ENCODE measurements at regions not wholly inside any gene's neighbourhood (a gene's known extent, or its start where the extent isn't known, plus 50 kb on each side); places are given as distances from the start of the nearest gene placed in this dataset.
A peak's percentile ranks its signal among the peaks of the same experiment; 100 is the strongest.

DNA sequence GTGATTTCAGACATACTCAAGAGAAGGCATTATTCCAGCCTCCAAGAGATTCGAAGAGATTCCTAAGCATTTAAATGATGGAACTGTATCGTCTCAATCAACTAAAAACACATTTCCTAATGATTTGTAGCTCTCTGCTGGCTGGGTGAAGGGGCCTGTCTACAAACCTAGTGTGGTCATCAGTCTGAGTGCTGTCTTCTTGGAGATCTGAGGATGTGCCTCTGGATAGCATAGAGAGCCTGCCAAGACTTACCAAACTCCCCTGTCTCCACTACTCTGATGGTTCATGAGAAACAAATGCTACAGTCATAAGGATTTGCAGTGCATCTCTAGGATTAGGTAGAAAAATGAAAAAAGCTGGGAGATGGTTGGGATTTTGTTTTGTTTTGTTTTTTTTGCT is 176.9 kb upstream of the CITED2 start:
- H3K9me3 ChIP-seq (replicated peaks), result no peaks in the 10 kb centered on the region
- H3K4me1 ChIP-seq, result no peaks in the 10 kb centered on the region
- H3K27ac ChIP-seq, result no peak overlapping the region
- H3K36me3 ChIP-seq, result no peaks in the 10 kb centered on the region
- no peak overlapping the region for H3K4me3 ChIP-seq
- no peak for DNase-seq
- H3K27me3 ChIP-seq, result no peaks in the 10 kb centered on the region

DNA sequence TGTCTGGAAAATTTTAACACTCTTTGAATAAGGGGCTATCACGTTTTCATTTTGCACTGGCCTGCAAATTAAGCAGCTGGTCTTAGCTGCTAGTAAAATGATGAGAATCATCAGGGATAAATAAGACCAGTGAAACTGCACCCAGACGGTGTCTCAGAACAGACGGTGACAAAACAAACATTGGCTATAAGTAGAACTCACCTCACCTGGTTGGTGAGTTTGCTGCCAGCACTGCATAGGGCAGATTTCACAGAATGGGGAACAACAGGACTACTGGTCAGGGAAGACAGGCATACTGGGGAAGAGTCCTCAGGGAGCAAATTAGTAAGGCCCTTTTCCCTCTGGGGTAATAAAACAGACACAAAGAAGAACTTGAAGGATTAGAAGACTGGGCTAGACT is 175.9 kb upstream of the CITED2 start:
- Histone ChIP-seq H3K4me3 (no peak overlapping the region), H3K4me1 (no peaks in the 10 kb centered on the region), H3K27me3 (no peaks in the 10 kb centered on the region), H3K9me3 (replicated peaks) (no peaks in the 10 kb centered on the region), H3K27ac (no peak overlapping the region), H3K36me3 (no peaks in the 10 kb centered on the region)
- DNase-seq, result no peak

DNA sequence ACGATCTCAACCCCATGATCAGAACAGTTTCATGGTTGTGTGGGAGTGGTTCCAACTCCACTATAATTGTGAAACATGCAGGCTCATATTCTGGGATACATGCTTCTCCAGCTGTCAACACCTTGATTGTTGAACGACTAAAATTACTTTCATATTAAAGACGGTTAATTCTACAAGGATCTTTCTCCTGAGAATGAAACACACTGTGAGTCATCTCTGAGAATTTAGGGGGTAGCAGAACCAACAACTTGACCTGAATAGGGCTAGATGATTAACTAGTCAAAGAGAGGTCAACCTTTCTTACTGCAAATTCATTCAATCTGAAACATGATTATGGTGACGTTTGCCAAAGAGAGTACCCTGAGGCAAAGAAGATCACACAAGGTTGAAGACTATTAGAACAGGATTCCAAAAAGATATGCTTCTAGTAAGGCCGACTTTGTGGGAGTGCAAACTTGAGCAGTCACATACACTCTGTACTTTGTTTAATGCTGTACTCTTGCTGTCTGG is 175.2 kb upstream of the CITED2 start:
- H3K27me3 ChIP-seq, result no peaks in the 10 kb centered on the region
- no peaks in the 10 kb centered on the region for H3K4me1 ChIP-seq
- no peak overlapping the region for H3K27ac ChIP-seq
- no peak for DNase-seq
- H3K4me3 ChIP-seq, result no peak overlapping the region
- H3K9me3 ChIP-seq (replicated peaks), result no peaks in the 10 kb centered on the region
- no peaks in the 10 kb centered on the region for H3K36me3 ChIP-seq

DNA sequence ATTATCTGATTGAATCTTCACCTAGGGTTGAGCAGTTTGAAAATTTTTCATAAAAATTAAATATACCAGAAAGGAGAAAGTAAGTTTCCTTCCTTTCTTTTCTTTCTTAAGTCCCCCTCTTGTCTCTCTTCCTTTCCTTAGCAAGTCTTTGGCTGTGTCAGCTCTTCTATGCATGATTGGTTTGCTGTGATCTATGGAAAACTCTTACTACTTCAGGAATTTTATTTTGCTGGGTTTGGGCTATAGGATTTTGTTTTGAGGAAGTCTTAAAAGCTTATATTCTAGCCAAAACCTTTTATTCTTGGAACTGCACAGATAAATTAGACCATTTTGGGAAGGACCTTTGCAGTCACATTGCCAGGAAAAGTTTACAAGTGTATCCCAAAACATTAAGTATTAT is 173.4 kb upstream of the CITED2 start:
- no peak for DNase-seq
- no peak overlapping the region for H3K27ac ChIP-seq
- H3K4me1 ChIP-seq, result no peaks in the 10 kb centered on the region
- no peaks in the 10 kb centered on the region for H3K9me3 ChIP-seq (replicated peaks)
- H3K27me3 ChIP-seq, result no peaks in the 10 kb centered on the region
- no peak overlapping the region for H3K4me3 ChIP-seq
- no peaks in the 10 kb centered on the region for H3K36me3 ChIP-seq

DNA sequence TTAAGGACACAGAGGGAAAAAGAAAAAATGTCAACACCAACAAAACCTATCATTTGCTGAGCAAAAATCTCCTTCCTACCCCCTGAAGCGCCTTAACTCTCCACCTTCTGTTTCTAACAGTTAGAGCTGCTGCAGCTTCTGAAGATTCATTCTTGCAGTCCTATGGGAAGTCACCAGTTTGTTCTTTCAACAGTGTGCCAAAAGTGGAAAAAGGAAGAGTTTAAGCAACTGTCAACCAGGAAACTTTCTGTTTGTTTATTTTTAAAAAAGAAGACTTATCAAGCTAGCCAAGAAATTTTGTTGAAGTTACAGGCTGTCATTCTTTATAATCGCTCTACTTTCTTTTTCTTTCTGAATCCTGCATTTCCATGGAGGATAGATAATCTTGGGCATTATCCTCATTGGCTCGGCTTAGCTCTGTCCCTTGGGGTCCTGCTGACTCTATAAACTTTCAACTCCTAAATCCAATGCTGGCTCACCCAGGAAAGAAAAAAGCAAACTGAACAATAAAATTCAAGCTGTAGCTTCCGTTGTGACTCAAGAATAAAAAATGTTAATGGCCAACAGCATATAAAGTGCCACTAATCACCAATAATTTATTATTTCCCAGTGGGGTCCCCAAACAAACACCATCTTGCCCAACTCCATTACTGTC is 172.8 kb upstream of the CITED2 start:
- Histone ChIP-seq H3K36me3 (no peaks in the 10 kb centered on the region), H3K27me3 (no peaks in the 10 kb centered on the region), H3K4me1 (no peaks in the 10 kb centered on the region), H3K9me3 (replicated peaks) (no peaks in the 10 kb centered on the region), H3K4me3 (no peak overlapping the region), H3K27ac (no peak overlapping the region)
- DNase-seq, result no peak

DNA sequence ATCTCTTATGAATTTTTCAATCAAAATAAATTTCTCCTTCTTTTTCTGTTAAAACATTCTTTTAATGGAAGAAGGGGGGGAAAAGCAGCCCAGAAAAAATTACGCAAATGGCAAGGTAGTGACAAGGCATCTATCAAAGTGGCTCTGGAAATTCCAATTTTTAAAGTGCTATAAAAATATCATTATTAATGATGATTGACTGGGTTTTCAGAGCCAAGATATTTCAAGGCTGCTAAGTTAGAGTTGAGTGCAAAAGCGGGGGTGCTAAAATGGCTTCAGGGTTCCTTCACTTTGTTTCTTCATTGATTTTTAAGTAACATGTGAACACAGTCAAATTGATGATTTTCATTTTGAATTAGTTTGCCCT is 171.6 kb upstream of the CITED2 start:
- Histone ChIP-seq H3K4me1 (no peaks in the 10 kb centered on the region), H3K4me3 (no peak overlapping the region), H3K36me3 (no peaks in the 10 kb centered on the region), H3K9me3 (replicated peaks) (no peaks in the 10 kb centered on the region), H3K27ac (no peak overlapping the region), H3K27me3 (no peaks in the 10 kb centered on the region)
- no peak for DNase-seq

DNA sequence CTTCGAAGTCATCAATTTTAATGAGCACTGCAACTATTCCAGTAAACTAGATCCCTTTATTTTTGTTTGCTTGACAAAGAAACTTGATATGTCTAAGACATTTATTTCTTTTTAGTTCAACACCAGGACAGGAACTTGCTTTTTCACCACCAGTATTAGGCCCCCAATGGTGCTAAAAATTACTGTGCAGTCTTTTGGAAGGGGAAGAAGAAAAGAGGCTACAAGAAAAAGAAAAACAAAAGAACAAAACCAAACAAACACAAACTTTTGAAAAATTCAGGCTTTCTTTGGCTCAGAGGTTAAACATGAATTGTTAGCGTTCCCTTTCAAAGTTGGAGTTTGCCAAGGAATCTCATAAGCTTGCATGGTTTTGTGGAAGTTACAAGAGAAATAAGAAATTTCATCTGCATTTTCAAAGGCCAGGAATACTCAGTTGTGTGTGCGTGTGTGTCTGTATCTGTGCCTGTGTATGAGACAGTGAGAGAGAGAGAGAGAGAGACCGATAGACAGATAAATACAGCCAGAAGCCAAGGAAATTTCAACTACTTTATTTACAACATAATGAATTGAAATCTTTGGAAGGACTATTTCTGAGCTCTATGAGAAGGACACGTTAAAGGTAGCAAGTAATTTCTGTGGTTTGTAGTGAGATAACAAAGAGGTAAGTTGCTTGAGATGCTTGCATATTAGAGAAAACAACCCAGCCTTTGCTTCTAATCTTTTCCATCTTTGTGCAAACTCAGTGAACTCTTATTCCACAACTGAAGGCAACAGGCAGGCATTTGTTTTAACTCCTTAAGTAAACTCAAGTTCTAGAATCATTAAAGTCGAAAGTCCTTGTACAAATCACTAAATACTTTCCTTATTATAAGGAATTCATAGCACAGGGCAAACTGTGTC is 171.0 kb upstream of the CITED2 start:
- Histone ChIP-seq H3K36me3 (no peaks in the 10 kb centered on the region), H3K4me1 (peaks cover under 1% of the 10 kb centered on the region), H3K4me3 (no peak overlapping the region), H3K9me3 (replicated peaks) (no peaks in the 10 kb centered on the region), H3K27me3 (no peaks in the 10 kb centered on the region), H3K27ac (no peak overlapping the region)
- no peak for DNase-seq

DNA sequence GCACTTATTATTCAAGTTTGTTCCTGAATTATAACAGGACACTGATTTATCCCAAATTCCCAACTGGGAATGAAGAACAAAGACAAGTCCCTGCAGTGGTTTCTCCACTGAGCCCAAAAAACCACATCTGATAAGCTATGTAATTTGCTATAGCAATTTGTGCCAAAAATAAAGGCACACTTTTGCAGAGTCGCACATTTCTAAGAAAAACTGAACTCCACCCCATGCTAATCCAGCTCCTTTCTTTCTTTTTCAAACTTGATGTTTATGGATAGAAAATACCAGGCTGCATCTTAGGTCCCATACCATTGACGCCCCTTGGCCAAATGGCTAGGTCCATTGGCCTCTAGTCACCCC is 170.2 kb upstream of the CITED2 start:
- Histone ChIP-seq H3K27ac (no peak overlapping the region), H3K9me3 (replicated peaks) (no peaks in the 10 kb centered on the region), H3K36me3 (no peaks in the 10 kb centered on the region), H3K27me3 (no peaks in the 10 kb centered on the region), H3K4me3 (no peak overlapping the region), H3K4me1 (peaks cover 7% of the 10 kb centered on the region)
- DNase-seq, result no peak

DNA sequence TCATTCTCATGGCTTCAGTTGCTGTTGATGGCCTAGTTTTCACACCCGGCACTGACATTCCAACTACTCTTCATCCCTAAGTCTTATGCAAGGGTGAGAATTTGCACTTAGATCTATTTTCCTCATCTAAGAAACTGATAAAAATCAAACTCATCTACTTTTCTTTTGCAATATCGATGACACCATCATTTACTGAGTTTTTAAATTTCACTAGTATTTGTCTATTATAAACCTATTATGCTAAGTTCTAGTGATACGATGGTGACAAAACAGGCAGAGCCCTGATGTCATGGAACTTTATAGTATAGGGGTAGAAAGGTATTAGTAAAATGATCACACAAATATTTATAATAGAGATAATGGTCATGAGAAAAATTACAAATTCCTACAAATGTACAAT is 167.9 kb upstream of the CITED2 start:
- Histone ChIP-seq H3K9me3 (replicated peaks) (no peaks in the 10 kb centered on the region), H3K27me3 (no peaks in the 10 kb centered on the region), H3K27ac (no peak overlapping the region), H3K36me3 (no peaks in the 10 kb centered on the region), H3K4me1 (peaks cover 7% of the 10 kb centered on the region), H3K4me3 (no peak overlapping the region)
- no peak for DNase-seq

DNA sequence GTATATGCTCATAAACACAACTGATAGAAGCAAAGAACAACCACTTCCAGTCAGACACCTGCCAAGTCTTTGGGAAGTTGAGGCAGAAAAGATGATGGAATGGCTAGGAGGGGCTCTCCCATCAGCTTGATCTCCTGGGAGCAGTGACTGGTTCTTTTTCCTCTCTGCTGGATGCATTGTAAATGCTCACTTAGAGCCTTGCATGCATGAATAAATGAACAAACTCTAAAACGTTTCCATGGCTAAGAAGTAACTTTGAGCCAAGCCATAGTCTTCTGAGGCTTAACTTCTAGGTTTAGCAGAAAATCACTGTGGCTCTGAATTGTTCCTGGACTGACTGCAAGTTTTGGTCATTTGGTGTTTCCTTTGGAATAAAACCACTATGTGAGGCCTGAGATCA is 166.4 kb upstream of the CITED2 start:
- no peak overlapping the region for H3K27ac ChIP-seq
- H3K9me3 ChIP-seq (replicated peaks), result no peaks in the 10 kb centered on the region
- no peak overlapping the region for H3K4me3 ChIP-seq
- H3K36me3 ChIP-seq, result no peaks in the 10 kb centered on the region
- peaks cover 7% of the 10 kb centered on the region for H3K4me1 ChIP-seq
- H3K27me3 ChIP-seq, result no peaks in the 10 kb centered on the region
- no peak for DNase-seq

DNA sequence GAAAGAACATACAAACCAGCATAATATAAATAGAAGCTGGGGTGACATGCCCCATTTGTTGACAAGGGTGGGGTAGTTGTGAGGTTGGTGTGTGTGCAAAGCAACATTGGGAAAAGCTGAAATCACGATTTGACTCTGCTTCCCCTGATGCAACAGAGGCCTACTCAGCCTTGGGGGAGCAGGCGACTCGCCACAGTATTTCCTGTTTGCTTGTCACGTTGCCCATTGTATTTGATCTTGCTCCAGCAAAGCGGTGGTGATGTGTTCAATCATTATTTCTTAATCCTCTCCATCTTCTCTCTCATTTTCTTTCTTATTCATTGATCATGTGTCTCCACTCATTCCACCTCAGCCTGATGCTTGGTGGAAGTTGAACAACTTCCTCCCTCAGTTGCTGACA is 165.8 kb upstream of the CITED2 start:
- DNase-seq, result peak; percentile 16 to 17
- H3K4me3 ChIP-seq, result peak overlapping the region; percentile 31
- peaks cover 7% of the 10 kb centered on the region for H3K4me1 ChIP-seq
- H3K36me3 ChIP-seq, result no peaks in the 10 kb centered on the region
- peak overlapping the region; percentile 87 for H3K27ac ChIP-seq
- H3K27me3 ChIP-seq, result no peaks in the 10 kb centered on the region
- no peaks in the 10 kb centered on the region for H3K9me3 ChIP-seq (replicated peaks)

DNA sequence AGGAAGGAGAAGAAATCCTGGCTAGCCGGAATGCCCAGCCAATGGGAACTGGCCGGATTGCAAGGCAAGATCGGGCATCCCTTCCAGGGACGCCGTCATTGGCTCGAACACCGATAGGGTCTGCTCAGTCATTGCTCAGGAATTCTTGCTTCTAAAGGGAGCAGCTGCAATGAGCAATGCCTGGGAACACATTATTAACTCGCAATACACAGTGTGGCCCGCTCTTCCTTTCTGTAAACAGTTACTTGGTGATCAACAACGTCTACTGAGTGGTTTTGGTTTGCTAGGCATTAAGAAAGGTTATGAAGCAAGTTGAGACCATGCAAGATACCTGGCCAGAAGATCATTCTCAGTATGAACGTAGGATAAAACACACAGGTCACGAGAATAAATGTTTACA is 165.4 kb upstream of the CITED2 start:
- Histone ChIP-seq H3K4me1 (peaks cover 7% of the 10 kb centered on the region), H3K4me3 (peak overlapping the region; percentile 31), H3K36me3 (no peaks in the 10 kb centered on the region), H3K27me3 (no peaks in the 10 kb centered on the region), H3K9me3 (replicated peaks) (no peaks in the 10 kb centered on the region), H3K27ac (peak overlapping the region; percentile 87)
- peak; percentile 86 to 89 for DNase-seq

DNA sequence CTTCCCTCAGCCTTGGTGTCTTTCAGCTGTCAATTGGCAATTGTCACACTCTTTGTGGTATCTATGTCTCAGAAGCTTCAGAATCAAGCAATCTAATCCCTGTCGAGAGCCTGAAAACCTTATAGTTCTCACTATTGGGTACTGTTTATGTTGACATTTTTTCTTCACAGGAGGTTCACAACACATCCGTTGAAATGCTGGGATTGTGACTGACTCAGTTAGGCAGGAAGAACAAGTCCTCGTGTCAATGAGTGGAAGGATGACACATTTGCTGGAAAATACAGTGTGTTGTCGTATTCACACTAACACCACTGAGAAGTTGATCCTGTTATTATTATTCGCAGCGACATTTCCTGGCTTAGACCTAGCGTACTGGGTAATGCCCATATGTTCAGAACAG is 163.9 kb upstream of the CITED2 start:
- no peaks in the 10 kb centered on the region for H3K27me3 ChIP-seq

DNA sequence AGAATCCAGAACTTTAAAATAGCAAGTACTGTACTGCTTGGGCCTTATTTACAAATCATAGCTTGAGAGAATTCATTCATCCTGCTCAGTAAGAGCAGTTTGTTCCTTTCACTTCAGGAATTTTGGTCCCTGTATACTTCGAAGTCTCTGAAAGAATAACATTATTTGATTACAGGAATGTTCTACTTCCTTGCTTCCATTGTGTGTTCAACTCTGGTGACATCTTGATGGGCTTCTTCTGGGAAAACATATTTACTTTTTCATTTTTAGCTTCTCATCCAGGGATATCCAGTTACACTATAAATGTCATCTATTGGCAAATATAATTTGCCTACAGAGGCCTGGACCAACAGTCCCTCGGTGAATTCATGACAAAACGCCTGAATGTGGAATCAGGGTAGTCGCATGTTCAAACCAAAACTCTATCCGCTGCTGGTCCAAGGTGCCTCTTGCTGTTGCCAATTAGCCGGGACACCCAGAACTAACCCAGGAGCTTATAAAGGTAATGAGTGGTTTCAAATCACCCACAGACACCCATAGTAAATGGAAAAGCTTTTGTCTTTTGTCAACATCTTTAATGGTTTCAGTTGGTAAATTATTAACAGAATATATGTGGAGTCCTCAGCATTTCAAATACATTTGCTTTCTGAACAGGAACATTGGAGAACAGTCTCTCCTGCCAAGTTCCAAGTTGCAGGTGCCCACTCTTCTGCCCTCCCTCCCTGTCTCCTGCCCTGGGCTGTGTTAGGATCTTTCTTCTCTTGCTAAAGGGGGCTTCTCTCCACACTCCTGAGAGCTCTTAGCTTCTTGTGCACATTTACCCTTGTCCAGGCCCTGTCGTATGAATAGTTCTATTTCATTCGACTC is 162.5 kb upstream of the CITED2 start:
- Histone ChIP-seq H3K27me3 (no peaks in the 10 kb centered on the region), H3K4me1 (peaks cover 19% of the 10 kb centered on the region), H3K4me3 (no peak overlapping the region), H3K9me3 (replicated peaks) (no peaks in the 10 kb centered on the region), H3K36me3 (no peaks in the 10 kb centered on the region), H3K27ac (no peak overlapping the region)
- no peak for DNase-seq

More for the DNA sequence above, 163.9 kb upstream of the CITED2 start:
- Histone ChIP-seq H3K9me3 (replicated peaks) (no peaks in the 10 kb centered on the region), H3K4me3 (no peak overlapping the region), H3K27ac (no peak overlapping the region), H3K36me3 (no peaks in the 10 kb centered on the region), H3K4me1 (peaks cover 17% of the 10 kb centered on the region)
- DNase-seq, result no peak

All from SJCRH30 (cell line).